ENCODE measurements at regions not wholly inside any gene's neighbourhood (a gene's known extent, or its start where the extent isn't known, plus 50 kb on each side); places are given as distances from the start of the nearest gene placed in this dataset.

- Histone ChIP-seq H3K9ac (ENCODE audit: low read length) (peak overlapping the region; percentile 11; the same call in 1 of the 2 replicates), H3K27me3 (ENCODE audit: low read depth, low read length) (no peaks in the 10 kb centered on the region), H2AFZ (ENCODE audit: low read depth, low read length) (no peak overlapping the region), H3K4me2 (ENCODE audit: low read length) (peak overlapping the region; percentile 78), H3K9me3 (ENCODE audit: insufficient read depth, low read length) (no peaks in the 10 kb centered on the region), H4K20me1 (ENCODE audit: insufficient read depth, low read length) (no peaks in the 10 kb centered on the region), H3K79me2 (ENCODE audit: low read length) (no peaks in the 10 kb centered on the region), H3K4me1 (ENCODE audit: low read length) (peaks cover 31% of the 10 kb centered on the region), H3K36me3 (replicated peaks; ENCODE audit: low read depth, low read length) (no peaks in the 10 kb centered on the region), H3K4me3 (ENCODE audit: low read length) (peak overlapping the region; percentile 58), H3K27ac (ENCODE audit: low read length) (peak overlapping the region; percentile 68)
- no peak for TF ChIP-seq EZH2phosphoT487 (IDR thresholded peaks at IDR 0.05; ENCODE audit: low read depth)
- no peak for TF ChIP-seq CTCF (IDR thresholded peaks at IDR 0.05; ENCODE audit: low read depth, low read length)
Measured at GRCh38 chr12:89960607-89961394, 252.2 kb upstream of the ATP2B1 start.

DNA sequence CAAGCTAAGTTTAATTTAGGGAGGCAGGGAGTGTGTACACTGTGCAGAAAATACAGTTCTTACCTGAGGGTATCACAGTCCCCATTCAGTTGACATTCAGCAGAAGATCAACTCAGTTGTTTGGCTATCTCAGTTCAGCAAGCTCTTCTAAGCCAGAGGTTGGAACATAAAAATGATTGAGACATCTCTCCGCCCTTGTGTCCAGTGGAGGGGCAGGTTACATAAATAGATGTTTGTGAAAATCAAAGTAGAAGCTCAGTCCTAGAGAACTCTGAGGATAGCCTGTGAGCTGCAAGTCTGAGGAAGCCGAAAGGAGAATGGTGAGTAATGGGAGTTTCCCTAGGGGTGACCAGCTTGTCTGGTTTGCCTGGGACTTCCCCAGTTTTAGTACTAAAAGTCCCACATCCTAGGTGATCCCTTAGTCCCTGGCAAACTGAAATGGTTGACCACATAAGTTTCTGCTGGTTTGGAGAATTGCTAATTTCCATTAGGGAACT is 251.4 kb upstream of the ATP2B1 start:
- Histone ChIP-seq H3K4me2 (ENCODE audit: low read length) (peak overlapping the region; percentile 78), H4K20me1 (ENCODE audit: insufficient read depth, low read length) (no peaks in the 10 kb centered on the region), H3K9me3 (ENCODE audit: insufficient read depth, low read length) (no peaks in the 10 kb centered on the region), H3K27ac (ENCODE audit: low read length) (peak overlapping the region; percentile 68), H3K36me3 (replicated peaks; ENCODE audit: low read depth, low read length) (no peaks in the 10 kb centered on the region), H3K4me3 (ENCODE audit: low read length) (peak overlapping the region; percentile 58), H3K79me2 (ENCODE audit: low read length) (no peaks in the 10 kb centered on the region), H2AFZ (ENCODE audit: low read depth, low read length) (no peak overlapping the region), H3K27me3 (ENCODE audit: low read depth, low read length) (no peaks in the 10 kb centered on the region), H3K4me1 (ENCODE audit: low read length) (peaks cover 30% of the 10 kb centered on the region), H3K9ac (ENCODE audit: low read length) (peak overlapping the region; percentile 45; the same call in 1 of the 2 replicates)
- no peak for TF ChIP-seq CTCF (IDR thresholded peaks at IDR 0.05; ENCODE audit: low read depth, low read length)

DNA sequence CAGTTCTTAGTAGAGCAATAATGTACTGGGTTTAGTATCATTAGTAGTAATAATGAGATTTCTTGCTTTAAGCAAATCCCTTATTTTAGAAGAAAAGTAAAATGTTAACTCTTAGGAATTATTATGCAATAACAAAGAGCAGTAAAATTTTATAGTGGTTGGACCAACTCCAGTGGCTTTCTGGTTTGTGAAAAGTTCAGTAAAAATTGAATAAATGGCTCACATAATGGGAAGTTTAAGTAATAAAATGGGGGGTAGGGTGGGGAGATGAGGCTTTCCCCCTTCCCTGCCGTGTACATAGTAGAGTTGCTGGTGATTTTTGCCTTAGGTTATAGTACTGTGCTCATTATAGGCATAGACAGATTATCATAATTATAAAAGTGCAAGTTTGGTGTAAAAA is 250.5 kb upstream of the ATP2B1 start:
- no peaks in the 10 kb centered on the region for H3K36me3 ChIP-seq (replicated peaks; ENCODE audit: low read depth, low read length)
- H3K27ac ChIP-seq (ENCODE audit: low read length), result peak overlapping the region; percentile 68; the same call in 1 of the 2 replicates
- peak overlapping the region; percentile 78; the same call in 1 of the 2 replicates for H3K4me2 ChIP-seq (ENCODE audit: low read length)
- no peaks in the 10 kb centered on the region for H3K9me3 ChIP-seq (ENCODE audit: insufficient read depth, low read length)
- no peaks in the 10 kb centered on the region for H3K27me3 ChIP-seq (ENCODE audit: low read depth, low read length)
- TF ChIP-seq EZH2phosphoT487 (IDR thresholded peaks at IDR 0.05; ENCODE audit: low read depth) (no peak), CTCF (IDR thresholded peaks at IDR 0.05; ENCODE audit: low read depth, low read length) (no peak)
- H2AFZ ChIP-seq (ENCODE audit: low read depth, low read length), result no peak overlapping the region
- H3K4me1 ChIP-seq (ENCODE audit: low read length), result peaks cover 30% of the 10 kb centered on the region
- H3K79me2 ChIP-seq (ENCODE audit: low read length), result no peaks in the 10 kb centered on the region
- no peak overlapping the region for H3K4me3 ChIP-seq (ENCODE audit: low read length)
- no peak overlapping the region for H3K9ac ChIP-seq (ENCODE audit: low read length)
- H4K20me1 ChIP-seq (ENCODE audit: insufficient read depth, low read length), result no peaks in the 10 kb centered on the region

GRCh38 chr12:89954259-89954658 is 245.6 kb upstream of the ATP2B1 start:
- Histone ChIP-seq H3K9me3 (ENCODE audit: insufficient read depth, low read length) (no peaks in the 10 kb centered on the region), H3K27ac (ENCODE audit: low read length) (no peak overlapping the region), H2AFZ (ENCODE audit: low read depth, low read length) (no peak overlapping the region), H3K9ac (ENCODE audit: low read length) (no peak overlapping the region), H4K20me1 (ENCODE audit: insufficient read depth, low read length) (no peaks in the 10 kb centered on the region), H3K36me3 (replicated peaks; ENCODE audit: low read depth, low read length) (no peaks in the 10 kb centered on the region), H3K27me3 (ENCODE audit: low read depth, low read length) (no peaks in the 10 kb centered on the region), H3K4me3 (ENCODE audit: low read length) (no peak overlapping the region), H3K4me2 (ENCODE audit: low read length) (no peak overlapping the region), H3K79me2 (ENCODE audit: low read length) (no peaks in the 10 kb centered on the region), H3K4me1 (ENCODE audit: low read length) (peaks cover 29% of the 10 kb centered on the region)
- TF ChIP-seq EZH2phosphoT487 (IDR thresholded peaks at IDR 0.05; ENCODE audit: low read depth), result no peak
- TF ChIP-seq CTCF (IDR thresholded peaks at IDR 0.05; ENCODE audit: low read depth, low read length), result no peak
